Neural cell (in vitro differentiated cells): ENCODE measurements at regions not wholly inside any gene's neighbourhood (a gene's known extent, or its start where the extent isn't known, plus 50 kb on each side); places are given as distances from the start of the nearest gene placed in this dataset.

Source experiments
- H2AFZ ChIP-seq: fragments of 200-600, 300-800 bp; sonication (generic), shearing (Covaris generic); 2 replicates; pipeline ENCODE4 v1.6.0; 2014; ENCODE audit warnings: low read depth, mild to moderate bottlenecking, antibody characterized with exemption, low read length, moderate library complexity
- H3F3A ChIP-seq: fragments of 200-600 bp; shearing (Covaris generic); 2 replicates; pipeline ENCODE4 v1.6.1; 2016; ENCODE audit warnings: mild to moderate bottlenecking, moderate library complexity, mixed read lengths, antibody characterized with exemption, low read length; ENCODE audit not compliant: insufficient read depth, poor library complexity, severe bottlenecking
- H3K27ac ChIP-seq: fragments of 200-600, 300-800 bp; sonication (generic), shearing (Covaris generic); 2 replicates; pipeline ENCODE4 v1.5.1; 2014; ENCODE audit warnings: mild to moderate bottlenecking, low read length, moderate library complexity
- H3K27me3 ChIP-seq: fragments of 300-800, 200-600 bp; sonication (generic), shearing (Covaris generic); 2 replicates; pipeline ENCODE4 v1.6.0; 2014; ENCODE audit warnings: mild to moderate bottlenecking, low read depth, low read length, moderate library complexity; ENCODE audit not compliant: insufficient read depth
- H3K36me3 ChIP-seq: fragments of 300-800, 200-600 bp; sonication (generic), shearing (Covaris generic); 2 replicates; pipeline ENCODE4 v1.5.1; 2014; ENCODE audit warnings: mild to moderate bottlenecking, antibody characterized with exemption, low read length, moderate library complexity; ENCODE audit not compliant: insufficient read depth
- H3K4me2 ChIP-seq: fragments of 300-800, 200-600 bp; sonication (generic), shearing (Covaris generic); 2 replicates; pipeline ENCODE4 v1.6.0; 2014; ENCODE audit warnings: mild to moderate bottlenecking, low read length
- H3K4me3 ChIP-seq: fragments of 300-800, 200-600 bp; sonication (generic), shearing (Covaris generic); 2 replicates; pipeline ENCODE4 v1.5.1; 2014; ENCODE audit warnings: mild to moderate bottlenecking, low read length, moderate library complexity
- H3K79me2 ChIP-seq: fragments of 200-600 bp; shearing (Covaris generic); replicated peaks from 2 replicates; pipeline ENCODE4 v1.6.0; 2014; ENCODE audit warnings: mild to moderate bottlenecking, low read length, moderate library complexity; ENCODE audit not compliant: insufficient read depth
- H3K9ac ChIP-seq: fragments of 300-800, 200-600 bp; sonication (generic), shearing (Covaris generic); 2 replicates; pipeline ENCODE4 v1.6.1; 2016; ENCODE audit warnings: mild to moderate bottlenecking, low read length, mixed read lengths
- H3K9me2 ChIP-seq: fragments of 200-600 bp; shearing (Covaris generic); 2 replicates; pipeline ENCODE4 v1.6.1; 2016; ENCODE audit warnings: mild to moderate bottlenecking, low read length, mixed read lengths; ENCODE audit not compliant: insufficient read depth
- H3K9me3 ChIP-seq: fragments of 200-600, 300-800 bp; sonication (generic), shearing (Covaris generic); 2 replicates; pipeline ENCODE4 v1.6.1; 2016; ENCODE audit warnings: mild to moderate bottlenecking, mixed run types, low read length, moderate library complexity, mixed read lengths
- H4K20me1 ChIP-seq: fragments of 200-600 bp; shearing (Covaris generic); 2 replicates; pipeline ENCODE4 v1.6.1; 2016; ENCODE audit warnings: mild to moderate bottlenecking, mixed run types; ENCODE audit not compliant: insufficient read depth
- EP300 ChIP-seq: fragments of 450-650 bp; conservative IDR thresholded peaks from 2 replicates; pipeline ENCODE4 v1.6.1; 2014; ENCODE audit warnings: antibody characterized with exemption, mild to moderate bottlenecking, moderate library complexity; ENCODE audit not compliant: poor library complexity, severe bottlenecking
- EZH2 ChIP-seq: fragments of 200-600, 300-800 bp; shearing (Covaris generic), sonication (generic); IDR thresholded peaks from 2 replicates; pipeline ENCODE4 v1.6.1; 2014; ENCODE audit warnings: antibody characterized with exemption, low read length, borderline replicate concordance, mild to moderate bottlenecking; ENCODE audit not compliant: insufficient read depth, poor library complexity, severe bottlenecking
- MXI1 ChIP-seq: fragments of 450-650 bp; conservative IDR thresholded peaks from 2 replicates; pipeline ENCODE4 v1.6.1; 2014; ENCODE audit warnings: antibody characterized with exemption, mild to moderate bottlenecking; ENCODE audit not compliant: poor library complexity, severe bottlenecking
- POLR2AphosphoS5 ChIP-seq: IDR thresholded peaks from 2 replicates; pipeline ENCODE4 v1.6.1; 2012
- RAD21 ChIP-seq: fragments of 450-650 bp; conservative IDR thresholded peaks from 2 replicates; pipeline ENCODE4 v1.6.1; 2014; ENCODE audit warnings: antibody characterized with exemption, mild to moderate bottlenecking, moderate library complexity
- SMC3 ChIP-seq: fragments of 450-650 bp; conservative IDR thresholded peaks from 2 replicates; pipeline ENCODE4 v1.6.1; 2014; ENCODE audit warnings: antibody characterized with exemption, mild to moderate bottlenecking, moderate library complexity; ENCODE audit not compliant: poor library complexity
- TAF1 ChIP-seq: IDR thresholded peaks from 2 replicates; pipeline ENCODE4 v1.6.1; 2012; ENCODE audit warnings: low read depth
- TF ChIP-seq, protein P1 (sequence below): IDR thresholded peaks from 2 replicates; pipeline ENCODE4 v1.6.1; 2012; ENCODE audit warnings: borderline replicate concordance
- TF ChIP-seq, protein P2 (sequence below): fragments of 450-650 bp; IDR thresholded peaks from 2 replicates; pipeline ENCODE4 v1.5.1; 2014; ENCODE audit warnings: antibody characterized with exemption, mild to moderate bottlenecking, moderate library complexity; ENCODE audit not compliant: poor library complexity, severe bottlenecking

DNA sequence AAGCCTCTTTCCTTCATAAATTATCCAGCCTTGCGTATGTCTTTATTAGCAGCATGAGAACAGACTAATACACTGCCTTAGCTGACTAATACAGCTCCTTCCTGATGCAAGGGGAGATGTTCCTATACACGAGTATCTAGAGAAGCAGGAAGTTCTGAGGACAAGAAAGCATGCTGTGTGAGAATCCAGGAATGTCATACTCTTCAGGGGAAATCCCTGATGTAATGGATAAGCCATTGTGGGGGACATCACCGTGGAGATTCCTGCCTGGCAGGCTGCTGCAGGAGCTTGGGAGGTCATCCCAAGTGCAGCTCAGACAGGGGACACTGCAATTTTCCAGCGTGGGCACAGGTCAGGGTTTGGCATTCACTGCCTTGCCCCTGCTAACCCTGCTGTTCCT lies 476.9 kb downstream of the NR2F2 start:
- Histone ChIP-seq H3K9me3 (no peaks in the 10 kb centered on the region), H3K4me3 (no peak overlapping the region), H4K20me1 (no peaks in the 10 kb centered on the region), H3K9me2 (no peaks in the 10 kb centered on the region), H3K36me3 (no peaks in the 10 kb centered on the region), H3K4me2 (no peak overlapping the region), H2AFZ (no peak overlapping the region), H3K9ac (no peak overlapping the region), H3K27ac (no peak overlapping the region), H3F3A (no peaks in the 10 kb centered on the region), H3K79me2 (no peaks in the 10 kb centered on the region), H3K27me3 (no peaks in the 10 kb centered on the region)
- TF ChIP-seq EZH2 (no peak), EP300 (no peak), RAD21 (no peak), POLR2AphosphoS5 (no peak), TAF1 (no peak)
- TF ChIP-seq, protein P1, sequence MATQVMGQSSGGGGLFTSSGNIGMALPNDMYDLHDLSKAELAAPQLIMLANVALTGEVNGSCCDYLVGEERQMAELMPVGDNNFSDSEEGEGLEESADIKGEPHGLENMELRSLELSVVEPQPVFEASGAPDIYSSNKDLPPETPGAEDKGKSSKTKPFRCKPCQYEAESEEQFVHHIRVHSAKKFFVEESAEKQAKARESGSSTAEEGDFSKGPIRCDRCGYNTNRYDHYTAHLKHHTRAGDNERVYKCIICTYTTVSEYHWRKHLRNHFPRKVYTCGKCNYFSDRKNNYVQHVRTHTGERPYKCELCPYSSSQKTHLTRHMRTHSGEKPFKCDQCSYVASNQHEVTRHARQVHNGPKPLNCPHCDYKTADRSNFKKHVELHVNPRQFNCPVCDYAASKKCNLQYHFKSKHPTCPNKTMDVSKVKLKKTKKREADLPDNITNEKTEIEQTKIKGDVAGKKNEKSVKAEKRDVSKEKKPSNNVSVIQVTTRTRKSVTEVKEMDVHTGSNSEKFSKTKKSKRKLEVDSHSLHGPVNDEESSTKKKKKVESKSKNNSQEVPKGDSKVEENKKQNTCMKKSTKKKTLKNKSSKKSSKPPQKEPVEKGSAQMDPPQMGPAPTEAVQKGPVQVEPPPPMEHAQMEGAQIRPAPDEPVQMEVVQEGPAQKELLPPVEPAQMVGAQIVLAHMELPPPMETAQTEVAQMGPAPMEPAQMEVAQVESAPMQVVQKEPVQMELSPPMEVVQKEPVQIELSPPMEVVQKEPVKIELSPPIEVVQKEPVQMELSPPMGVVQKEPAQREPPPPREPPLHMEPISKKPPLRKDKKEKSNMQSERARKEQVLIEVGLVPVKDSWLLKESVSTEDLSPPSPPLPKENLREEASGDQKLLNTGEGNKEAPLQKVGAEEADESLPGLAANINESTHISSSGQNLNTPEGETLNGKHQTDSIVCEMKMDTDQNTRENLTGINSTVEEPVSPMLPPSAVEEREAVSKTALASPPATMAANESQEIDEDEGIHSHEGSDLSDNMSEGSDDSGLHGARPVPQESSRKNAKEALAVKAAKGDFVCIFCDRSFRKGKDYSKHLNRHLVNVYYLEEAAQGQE, result no peak
- TF ChIP-seq, protein P2, sequence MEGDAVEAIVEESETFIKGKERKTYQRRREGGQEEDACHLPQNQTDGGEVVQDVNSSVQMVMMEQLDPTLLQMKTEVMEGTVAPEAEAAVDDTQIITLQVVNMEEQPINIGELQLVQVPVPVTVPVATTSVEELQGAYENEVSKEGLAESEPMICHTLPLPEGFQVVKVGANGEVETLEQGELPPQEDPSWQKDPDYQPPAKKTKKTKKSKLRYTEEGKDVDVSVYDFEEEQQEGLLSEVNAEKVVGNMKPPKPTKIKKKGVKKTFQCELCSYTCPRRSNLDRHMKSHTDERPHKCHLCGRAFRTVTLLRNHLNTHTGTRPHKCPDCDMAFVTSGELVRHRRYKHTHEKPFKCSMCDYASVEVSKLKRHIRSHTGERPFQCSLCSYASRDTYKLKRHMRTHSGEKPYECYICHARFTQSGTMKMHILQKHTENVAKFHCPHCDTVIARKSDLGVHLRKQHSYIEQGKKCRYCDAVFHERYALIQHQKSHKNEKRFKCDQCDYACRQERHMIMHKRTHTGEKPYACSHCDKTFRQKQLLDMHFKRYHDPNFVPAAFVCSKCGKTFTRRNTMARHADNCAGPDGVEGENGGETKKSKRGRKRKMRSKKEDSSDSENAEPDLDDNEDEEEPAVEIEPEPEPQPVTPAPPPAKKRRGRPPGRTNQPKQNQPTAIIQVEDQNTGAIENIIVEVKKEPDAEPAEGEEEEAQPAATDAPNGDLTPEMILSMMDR, result no peak

DNA sequence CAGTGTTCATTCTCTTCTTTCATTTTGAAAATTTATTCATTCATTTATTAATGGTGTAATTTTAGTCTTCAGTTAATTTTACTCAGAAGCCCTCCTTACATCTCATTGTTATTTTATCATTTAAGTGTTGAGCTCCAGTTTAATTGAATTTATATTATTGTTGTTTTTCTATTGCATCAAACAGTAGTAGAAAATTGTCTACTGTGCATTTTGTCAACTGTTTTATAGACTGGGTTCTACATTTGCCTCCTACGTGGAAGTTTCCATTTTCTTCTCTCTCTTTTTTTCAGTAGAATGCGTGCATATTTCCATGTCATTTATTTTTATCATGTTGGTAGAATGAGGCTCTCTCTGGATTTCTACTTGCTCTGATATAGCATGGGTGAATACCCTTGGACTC lies 487.4 kb downstream of the NR2F2 start:
- Histone ChIP-seq H3K27me3 (no peaks in the 10 kb centered on the region), H3K4me2 (no peak overlapping the region), H2AFZ (no peak overlapping the region)

More for the DNA sequence above, 487.4 kb downstream of the NR2F2 start:
- H3K79me2 ChIP-seq, result no peaks in the 10 kb centered on the region
- H3K36me3 ChIP-seq, result no peaks in the 10 kb centered on the region
- H3K9ac ChIP-seq, result no peak overlapping the region
- H3F3A ChIP-seq, result no peaks in the 10 kb centered on the region
- TF ChIP-seq SMC3, result no peak
- TF ChIP-seq, protein P2, result no peak
- TF ChIP-seq POLR2AphosphoS5, result no peak
- TF ChIP-seq, protein P1, result no peak
- TF ChIP-seq TAF1, result no peak
- TF ChIP-seq MXI1, result no peak
- TF ChIP-seq RAD21, result no peak
- TF ChIP-seq EZH2, result no peak
- TF ChIP-seq EP300, result no peak
- H3K9me2 ChIP-seq, result no peaks in the 10 kb centered on the region
- H3K9me3 ChIP-seq, result no peaks in the 10 kb centered on the region
- no peak overlapping the region for H3K4me3 ChIP-seq
- no peaks in the 10 kb centered on the region for H4K20me1 ChIP-seq
- H3K27ac ChIP-seq, result no peak overlapping the region
